B cell (primary cell): ENCODE measurements at regions not wholly inside any gene's neighbourhood (a gene's known extent, or its start where the extent isn't known, plus 50 kb on each side); places are given as distances from the start of the nearest gene placed in this dataset.

Experiments
- EZH2 ChIP-seq: IDR thresholded peaks from 2 replicates; pipeline ENCODE4 v1.6.1; 2012; ENCODE audit warnings: borderline replicate concordance, low read depth, mild to moderate bottlenecking, moderate library complexity, low read length; ENCODE audit not compliant: insufficient read depth, poor library complexity, severe bottlenecking
- TF ChIP-seq, protein P1 (sequence below): fragments of 200-600 bp; IDR thresholded peaks from one replicate; pipeline ENCODE4 v1.8.0; 2022; ENCODE audit warnings: antibody characterized with exemption, mild to moderate bottlenecking

DNA sequence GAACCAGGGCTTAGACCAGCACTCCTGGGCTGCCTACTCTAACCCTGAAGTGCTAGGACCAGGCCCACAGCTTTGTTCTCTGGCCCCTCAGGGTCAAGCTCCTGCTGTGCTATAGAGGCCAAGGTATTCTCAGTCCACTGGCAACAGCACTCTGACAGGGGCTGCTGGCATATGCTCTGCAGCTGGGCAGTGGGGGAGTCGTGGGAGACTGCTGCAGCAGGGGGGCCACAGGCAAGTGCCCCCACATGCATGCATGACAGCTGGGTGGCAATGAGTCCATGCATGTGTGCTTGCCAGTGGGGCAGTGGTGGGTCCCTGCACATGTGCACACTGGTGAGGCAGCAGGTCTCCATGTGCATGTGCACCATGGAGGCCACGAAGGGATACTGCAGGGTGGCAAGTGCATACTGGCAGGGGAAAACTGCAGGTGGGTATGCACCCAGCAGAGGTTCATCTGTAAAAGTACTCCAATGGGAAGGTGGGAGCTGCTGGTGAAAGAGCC is 364.9 kb upstream of the IRAK1BP1 start:
- TF ChIP-seq, protein P1, sequence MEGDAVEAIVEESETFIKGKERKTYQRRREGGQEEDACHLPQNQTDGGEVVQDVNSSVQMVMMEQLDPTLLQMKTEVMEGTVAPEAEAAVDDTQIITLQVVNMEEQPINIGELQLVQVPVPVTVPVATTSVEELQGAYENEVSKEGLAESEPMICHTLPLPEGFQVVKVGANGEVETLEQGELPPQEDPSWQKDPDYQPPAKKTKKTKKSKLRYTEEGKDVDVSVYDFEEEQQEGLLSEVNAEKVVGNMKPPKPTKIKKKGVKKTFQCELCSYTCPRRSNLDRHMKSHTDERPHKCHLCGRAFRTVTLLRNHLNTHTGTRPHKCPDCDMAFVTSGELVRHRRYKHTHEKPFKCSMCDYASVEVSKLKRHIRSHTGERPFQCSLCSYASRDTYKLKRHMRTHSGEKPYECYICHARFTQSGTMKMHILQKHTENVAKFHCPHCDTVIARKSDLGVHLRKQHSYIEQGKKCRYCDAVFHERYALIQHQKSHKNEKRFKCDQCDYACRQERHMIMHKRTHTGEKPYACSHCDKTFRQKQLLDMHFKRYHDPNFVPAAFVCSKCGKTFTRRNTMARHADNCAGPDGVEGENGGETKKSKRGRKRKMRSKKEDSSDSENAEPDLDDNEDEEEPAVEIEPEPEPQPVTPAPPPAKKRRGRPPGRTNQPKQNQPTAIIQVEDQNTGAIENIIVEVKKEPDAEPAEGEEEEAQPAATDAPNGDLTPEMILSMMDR, result no peak
- no peak for TF ChIP-seq EZH2
